ENCODE measurements at regions not wholly inside any gene's neighbourhood (a gene's known extent, or its start where the extent isn't known, plus 50 kb on each side); places are given as distances from the start of the nearest gene placed in this dataset.

DNA sequence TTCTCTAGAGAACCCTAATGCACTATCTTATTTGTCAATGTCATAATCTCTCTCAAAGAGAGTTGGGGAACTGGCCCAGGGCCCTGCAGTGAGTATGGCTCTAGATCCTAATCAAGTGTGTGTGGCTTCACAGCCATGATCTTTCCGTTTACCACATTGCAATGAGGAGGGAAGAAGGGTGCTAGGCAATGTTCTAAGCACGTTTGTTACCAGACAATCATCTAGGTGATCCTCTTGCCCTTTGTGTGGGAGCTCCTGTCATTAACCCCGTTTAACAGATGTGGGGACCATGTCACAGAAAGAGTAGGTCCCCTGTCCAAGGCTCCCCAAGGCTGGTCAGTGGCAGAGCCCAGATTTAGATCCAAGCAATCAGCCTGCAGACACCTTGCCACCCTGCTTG, 128.2 kb upstream of the IRX4 start:
- H4K5ac ChIP-seq (ENCODE audit: insufficient read length, low read depth, low read length), result no peak overlapping the region
- no peaks in the 10 kb centered on the region for H3K23me2 ChIP-seq (ENCODE audit: low read depth, low read length)
- H3K9ac ChIP-seq (replicated peaks in 1 of 4; ENCODE audit: extremely low read depth in 1 of 4, low read depth in 3 of 4, low read length in 3 of 4), result no peak overlapping the region
- H3K4me2 ChIP-seq (ENCODE audit: insufficient read depth in 1 of 2, low read depth in 2 of 2, low read length in 2 of 2), result no peak overlapping the region
- H3K27me3 ChIP-seq (replicated peaks in 1 of 4; ENCODE audit: control insufficient read depth in 3 of 4, extremely low read depth in 1 of 4, insufficient read depth in 3 of 4, low read length in 3 of 4), result 0 out of 7 replicates have a peak, but pooled peaks cover 0 to 3% (median 0%) of the 10 kb centered on the region in 4 experiments
- H3K36me3 ChIP-seq (ENCODE audit: control insufficient read depth in 2 of 4, insufficient read depth in 4 of 4, low read length in 3 of 4), result no peaks in the 10 kb centered on the region
- no peaks in the 10 kb centered on the region for H4K20me1 ChIP-seq (replicated peaks in 1 of 2; ENCODE audit: control insufficient read depth in 1 of 2, insufficient read depth in 2 of 2, low read length in 2 of 2)
- no peak overlapping the region for H2BK20ac ChIP-seq (ENCODE audit: low read length)
- 89% methylated on average over 3 of the region's 3 CpGs; no CpG with 5 or more reads in 1 of the 2 experiments for WGBS, 2 experiments (ENCODE audit: extremely low coverage in 1 of 2, insufficient coverage in 1 of 2, insufficient read length in 1 of 2, insufficient replicate concordance in 2 of 2, low coverage in 1 of 2, low lambda C conversion rate in 2 of 2, missing lambda C conversion rate in 1 of 2)
- no peak overlapping the region for H2AK5ac ChIP-seq (ENCODE audit: low read depth, low read length)
- no peak overlapping the region for H3K4ac ChIP-seq (replicated peaks; ENCODE audit: insufficient read length, low read depth, low read length)
- no peak overlapping the region for H3K14ac ChIP-seq (ENCODE audit: insufficient read length)
- H3K79me1 ChIP-seq (ENCODE audit: low read depth, low read length), result no peaks in the 10 kb centered on the region
- H3K23ac ChIP-seq (ENCODE audit: insufficient read length), result no peak overlapping the region
- no peak overlapping the region for H3K4me3 ChIP-seq (ENCODE audit: extremely low read depth in 1 of 4, insufficient read depth in 2 of 4, low read depth in 3 of 4, low read length in 4 of 4)
- peak overlapping the region; percentile 59 for H4K91ac ChIP-seq (replicated peaks; ENCODE audit: insufficient read length, low read length)
- H3K4me1 ChIP-seq (replicated peaks in 1 of 4; ENCODE audit: control insufficient read depth in 3 of 4, insufficient read depth in 4 of 4, low read length in 3 of 4), result no peaks in the 10 kb centered on the region; a peak in 1 of 7 replicates
- no peak overlapping the region for H2BK120ac ChIP-seq (replicated peaks; ENCODE audit: low read depth, low read length)
- no peak overlapping the region for H2BK12ac ChIP-seq (ENCODE audit: low read depth, low read length)
- ChIA-PET CTCF (ENCODE audit: partially characterized antibody) (interaction anchor here (1.2 kb wide), 1 partner anchor 34 kb away, joined by 3 read pairs; no protein-coding TSS in a partner anchor), POLR2A (ENCODE audit: partially characterized antibody) (no interaction called here)
- no peak overlapping the region for H3K27ac ChIP-seq (ENCODE audit: low read depth, low read length)
- no peaks in the 10 kb centered on the region for H3K79me2 ChIP-seq (ENCODE audit: control insufficient read depth in 1 of 2, insufficient read depth in 2 of 2, low read length in 2 of 2)
- H3K56ac ChIP-seq (replicated peaks; ENCODE audit: insufficient read length, low read depth, low read length), result no peak overlapping the region
- no peak overlapping the region for H2BK15ac ChIP-seq (ENCODE audit: low read length)
- peak in 1 of 2 experiments; percentile 23 for DNase-seq (ENCODE audit: low read depth in 1 of 2, low spot score in 2 of 2)
- H3K9me3 ChIP-seq (ENCODE audit: insufficient read depth in 2 of 2, low read depth in 1 of 2, low read length in 1 of 2), result no peaks in the 10 kb centered on the region
- no peak overlapping the region for H2AFZ ChIP-seq (ENCODE audit: low read length)
- H4K8ac ChIP-seq (ENCODE audit: extremely low read depth, insufficient read depth, low read length), result no peak overlapping the region
- no peak overlapping the region for H2BK5ac ChIP-seq (ENCODE audit: low read depth, low read length)
- no peak overlapping the region for H3K18ac ChIP-seq (ENCODE audit: extremely low read depth, low read length)
- no peak for FAIRE-seq
- TF ChIP-seq MAFK (IDR thresholded peaks at IDR 0.05; ENCODE audit: low read depth, low read length) (no peak), BRCA1 (IDR thresholded peaks at IDR 0.05; ENCODE audit: low read depth, low read length) (no peak), CTBP2 (IDR thresholded peaks at IDR 0.05; ENCODE audit: borderline replicate concordance, insufficient read depth, insufficient read length, low read length) (no peak), EZH2 (IDR thresholded peaks at IDR 0.05; ENCODE audit: low read depth, low read length, severe bottlenecking) (no peak), SP2 (IDR thresholded peaks at IDR 0.05; ENCODE audit: low read length) (no peak), BACH1 (IDR thresholded peaks at IDR 0.05; ENCODE audit: low read length) (no peak), HDAC2 (IDR thresholded peaks at IDR 0.05; ENCODE audit: borderline replicate concordance in 1 of 2, low read depth in 2 of 2, low read length in 2 of 2) (no peak), TAF1 (IDR thresholded peaks at IDR 0.05; ENCODE audit: low read depth, low read length) (no peak), NANOG (IDR thresholded peaks at IDR 0.05; ENCODE audit: insufficient read depth, low read depth, low read length, poor library complexity, severe bottlenecking) (no peak), ATF2 (IDR thresholded peaks at IDR 0.05; ENCODE audit: low read length) (no peak)
- TF ChIP-seq, protein P1, sequence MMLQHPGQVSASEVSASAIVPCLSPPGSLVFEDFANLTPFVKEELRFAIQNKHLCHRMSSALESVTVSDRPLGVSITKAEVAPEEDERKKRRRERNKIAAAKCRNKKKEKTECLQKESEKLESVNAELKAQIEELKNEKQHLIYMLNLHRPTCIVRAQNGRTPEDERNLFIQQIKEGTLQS (IDR thresholded peaks at IDR 0.05; ENCODE audit: insufficient read depth, low read depth, low read length), result no peak

Measured in H1 (cell line).